Colonic mucosa (tissue), 4 donors: ENCODE measurements at regions not wholly inside any gene's neighbourhood (a gene's known extent, or its start where the extent isn't known, plus 50 kb on each side); places are given as distances from the start of the nearest gene placed in this dataset.

Experiments used
- DNase-seq: peaks from one replicate; pipeline ENCODE4 v3.0.0-alpha.2; 2020
- H3K27ac ChIP-seq: fragments of 200-600 bp; one replicate; pipeline ENCODE4 v1.8.0; 2021
- H3K27me3 ChIP-seq: fragments of 200-600 bp; one replicate; pipeline ENCODE4 v1.8.0; 2021
- H3K36me3 ChIP-seq: fragments of 200-600 bp; one replicate; pipeline ENCODE4 v1.8.0; 2021
- H3K4me1 ChIP-seq: fragments of 200-600 bp; one replicate; pipeline ENCODE4 v1.8.0; 2021; ENCODE audit warnings: mild to moderate bottlenecking
- H3K4me3 ChIP-seq: fragments of 200-600 bp; one replicate; pipeline ENCODE4 v1.8.0; 2021
- H3K9ac ChIP-seq, 2 donors: one replicate each; pipeline ENCODE4 v1.7.0; 2013; ENCODE audit warnings: control low read depth in 2 of 2, low read depth in 2 of 2, low read length in 2 of 2
- H3K9me3 ChIP-seq: fragments of 200-600 bp; one replicate; pipeline ENCODE4 v1.8.0; 2021
- CTCF ChIP-seq: fragments of 200-600 bp; IDR thresholded peaks from one replicate; pipeline ENCODE4 v1.8.0; 2022; ENCODE audit warnings: antibody characterized with exemption, mild to moderate bottlenecking
- intact Hi-C: fragments of 100-400 bp; cut with DNase I; formaldehyde crosslinking; loops from one replicate; pipeline ENCODE4 v1.14.1; 2022
- donor health status: healthy.
- donor health status: DM: no; HTN: no; CAD: no.
- donor health status: DM: no; HTN: no; CAD: no.

GRCh38 chr13:55714120-55714519 is 1426.6 kb upstream of the PRR20A start:
- no peaks in the 10 kb centered on the region for H3K36me3 ChIP-seq
- no peaks in the 10 kb centered on the region for H3K4me1 ChIP-seq
- H3K4me3 ChIP-seq: no peak overlapping the region
- no peak overlapping the region for H3K27ac ChIP-seq
- H3K9ac ChIP-seq: no peak overlapping the region
- H3K27me3 ChIP-seq: no peaks in the 10 kb centered on the region
- intact Hi-C loops: no loop called here
- H3K9me3 ChIP-seq: no peaks in the 10 kb centered on the region
- no peak for TF ChIP-seq CTCF
- DNase-seq: no peak

DNA sequence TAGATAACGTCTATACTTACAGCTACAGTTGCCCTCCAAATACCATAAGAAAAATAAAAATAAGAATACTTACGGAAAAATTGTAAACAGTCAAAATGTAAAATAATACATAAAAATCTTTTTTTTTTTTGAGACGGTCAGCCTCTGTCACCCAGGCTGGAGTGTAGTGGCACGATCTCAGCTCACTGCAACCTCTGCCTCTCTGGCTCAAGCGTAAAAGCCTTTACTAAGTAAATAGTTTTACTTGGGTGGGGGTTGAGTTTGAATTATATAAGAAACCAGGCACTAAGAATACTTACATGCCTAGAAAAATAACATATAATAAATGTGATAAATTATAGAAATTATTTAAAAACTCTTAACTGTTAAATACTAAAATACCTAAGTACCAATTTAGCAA is 1413.0 kb upstream of the PRR20A start:
- no peak overlapping the region for H3K4me3 ChIP-seq
- intact Hi-C loops: no loop called here
- no peaks in the 10 kb centered on the region for H3K4me1 ChIP-seq
- no peaks in the 10 kb centered on the region for H3K36me3 ChIP-seq
- no peaks in the 10 kb centered on the region for H3K27me3 ChIP-seq
- TF ChIP-seq CTCF: no peak
- no peaks in the 10 kb centered on the region for H3K9me3 ChIP-seq
- DNase-seq: no peak
- no peak overlapping the region for H3K27ac ChIP-seq
- no peak overlapping the region for H3K9ac ChIP-seq

DNA sequence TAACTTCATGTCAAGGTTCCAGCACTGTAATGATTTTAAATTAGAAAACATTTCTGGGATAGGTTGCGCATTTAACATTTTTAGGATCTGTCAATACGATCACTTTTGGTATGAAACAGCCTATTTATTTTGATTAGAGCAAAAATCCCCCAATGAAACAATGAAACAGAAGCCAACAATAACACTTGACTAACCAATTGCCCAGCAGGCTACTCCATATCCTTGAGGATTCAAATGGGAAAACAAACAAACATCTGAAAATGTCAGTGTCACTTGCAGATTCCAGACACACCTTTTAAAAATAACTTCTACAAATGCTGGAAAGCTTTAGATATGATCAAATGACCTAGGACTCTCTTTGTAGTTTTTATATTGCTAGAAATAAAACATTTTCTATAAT is 1412.5 kb upstream of the PRR20A start:
- H3K9ac ChIP-seq: no peak overlapping the region
- intact Hi-C loops: no loop called here
- TF ChIP-seq CTCF: no peak
- H3K4me3 ChIP-seq: no peak overlapping the region
- H3K27me3 ChIP-seq: no peaks in the 10 kb centered on the region
- no peak for DNase-seq
- H3K4me1 ChIP-seq: no peaks in the 10 kb centered on the region
- no peaks in the 10 kb centered on the region for H3K36me3 ChIP-seq
- no peaks in the 10 kb centered on the region for H3K9me3 ChIP-seq
- no peak overlapping the region for H3K27ac ChIP-seq

GRCh38 chr13:55745828-55746227 is 1394.9 kb upstream of the PRR20A start:
- intact Hi-C loops: no loop called here
- TF ChIP-seq CTCF: no peak
- Histone ChIP-seq H3K9ac (no peak overlapping the region), H3K27ac (no peak overlapping the region), H3K9me3 (no peaks in the 10 kb centered on the region), H3K27me3 (no peaks in the 10 kb centered on the region), H3K4me1 (no peaks in the 10 kb centered on the region), H3K36me3 (no peaks in the 10 kb centered on the region), H3K4me3 (no peak overlapping the region)
- DNase-seq: no peak

DNA sequence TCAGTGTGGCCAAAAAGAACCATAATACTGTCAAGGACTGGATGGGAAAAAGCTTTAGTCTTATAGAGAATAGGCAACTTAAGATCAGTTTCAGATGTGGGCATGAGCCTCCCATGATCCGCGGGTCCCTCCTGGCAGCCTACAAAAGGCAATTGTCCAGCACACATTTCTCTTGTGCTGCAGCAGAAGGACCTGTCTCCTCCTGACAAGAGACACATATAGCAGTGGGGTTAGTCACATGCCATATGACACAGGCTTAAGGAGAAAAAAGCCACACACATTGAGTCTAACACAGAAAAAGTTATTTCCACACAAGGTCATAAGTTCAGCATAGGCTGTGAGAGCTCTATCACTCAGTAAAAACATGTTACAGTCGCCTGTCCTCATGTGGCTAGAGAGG is 1378.7 kb upstream of the PRR20A start:
- H3K27me3 ChIP-seq: no peaks in the 10 kb centered on the region
- no peaks in the 10 kb centered on the region for H3K4me1 ChIP-seq
- intact Hi-C loops: no loop called here
- H3K9me3 ChIP-seq: no peaks in the 10 kb centered on the region
- DNase-seq: no peak
- no peak overlapping the region for H3K9ac ChIP-seq
- TF ChIP-seq CTCF: no peak
- H3K4me3 ChIP-seq: no peak overlapping the region
- H3K36me3 ChIP-seq: no peaks in the 10 kb centered on the region
- H3K27ac ChIP-seq: no peak overlapping the region

DNA sequence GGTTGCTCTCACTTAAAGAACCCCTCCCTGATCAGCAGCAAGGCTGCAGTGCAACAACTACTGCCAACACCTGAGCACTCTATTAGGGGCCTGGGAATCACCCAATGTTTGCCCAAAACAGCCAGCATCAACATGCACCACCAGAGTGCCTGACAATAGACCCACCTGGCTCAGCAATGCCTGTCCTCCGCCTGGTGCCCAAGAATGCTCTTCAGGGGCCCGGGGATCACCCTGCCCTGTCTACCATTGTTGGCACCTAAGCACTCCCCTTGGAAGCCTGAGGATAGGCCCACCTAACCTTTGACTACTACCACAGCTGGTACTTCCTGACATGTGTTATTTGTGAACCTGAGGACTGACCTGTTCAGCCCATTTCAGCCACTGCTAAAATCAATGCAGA is 1363.1 kb upstream of the PRR20A start:
- no peaks in the 10 kb centered on the region for H3K4me1 ChIP-seq
- no peak overlapping the region for H3K27ac ChIP-seq
- no peaks in the 10 kb centered on the region for H3K36me3 ChIP-seq
- no peak for DNase-seq
- no peaks in the 10 kb centered on the region for H3K9me3 ChIP-seq
- intact Hi-C loops: no loop called here
- no peak overlapping the region for H3K9ac ChIP-seq
- H3K4me3 ChIP-seq: no peak overlapping the region
- no peaks in the 10 kb centered on the region for H3K27me3 ChIP-seq
- no peak for TF ChIP-seq CTCF
